Liver (tissue), 8 donors: ENCODE measurements at regions not wholly inside any gene's neighbourhood (a gene's known extent, or its start where the extent isn't known, plus 50 kb on each side); places are given as distances from the start of the nearest gene placed in this dataset.

Source experiments
- DNase-seq: peaks from one replicate; pipeline ENCODE4 v3.0.0-alpha.2; 2017; ENCODE audit warnings: low spot score
- H3K27ac ChIP-seq, 2 donors: one replicate each; pipeline ENCODE4 v1.7.0; 2013; ENCODE audit warnings: inconsistent platforms in 2 of 2, low read length in 2 of 2, control low read depth in 1 of 2, low read depth in 1 of 2, mild to moderate bottlenecking in 1 of 2
- H3K27me3 ChIP-seq, 4 donors: one replicate each; pipeline versions ENCODE4 v1.6.1 to v1.7.0; 2013; ENCODE audit warnings: low read length in 3 of 4, inconsistent platforms in 1 of 4, mild to moderate bottlenecking in 1 of 4, moderate library complexity in 1 of 4; ENCODE audit not compliant: control insufficient read depth in 4 of 4, insufficient read depth in 4 of 4
- H3K36me3 ChIP-seq, 4 donors: one replicate each; pipeline versions ENCODE4 v1.6.1 to v1.7.0; 2013; ENCODE audit warnings: low read length in 3 of 4, mild to moderate bottlenecking in 3 of 4, low read depth in 1 of 4, moderate library complexity in 1 of 4; ENCODE audit not compliant: control insufficient read depth in 4 of 4, insufficient read depth in 3 of 4
- H3K4me1 ChIP-seq, 4 donors: one replicate each; pipeline versions ENCODE4 v1.6.1 to v1.7.0; 2013; ENCODE audit warnings: low read length in 3 of 4, mild to moderate bottlenecking in 3 of 4, moderate library complexity in 1 of 4; ENCODE audit not compliant: control insufficient read depth in 4 of 4, insufficient read depth in 4 of 4
- H3K4me3 ChIP-seq, 3 donors: one replicate each; pipeline versions ENCODE4 v1.6.1 to v1.7.0; 2013; ENCODE audit warnings: low read length in 3 of 3, control low read depth in 1 of 3, low read depth in 1 of 3, mild to moderate bottlenecking in 1 of 3
- H3K9ac ChIP-seq, 2 donors: one replicate each; pipeline ENCODE4 v1.7.0; 2013; ENCODE audit warnings: low read length in 2 of 2, mild to moderate bottlenecking in 2 of 2, moderate library complexity in 2 of 2, control low read depth in 1 of 2, low read depth in 1 of 2
- H3K9me3 ChIP-seq, 4 donors: one replicate each; pipeline versions ENCODE4 v1.6.1 to v1.7.0; 2013; ENCODE audit warnings: low read length in 3 of 4; ENCODE audit not compliant: control insufficient read depth in 4 of 4
- ATF3 ChIP-seq: IDR thresholded peaks from 2 replicates; pipeline ENCODE4 v1.6.1; 2016; ENCODE audit warnings: antibody characterized with exemption
- CTCF ChIP-seq: fragments of 150-350 bp; IDR thresholded peaks from 2 replicates; pipeline ENCODE4 v1.5.1; 2017; ENCODE audit warnings: improper control_type of control experiment, low read depth, low read length; ENCODE audit not compliant: missing input control
- EGR1 ChIP-seq, 2 donors: IDR thresholded peaks; 2 replicates each; pipeline ENCODE4 v1.6.1; 2016 to 2018; ENCODE audit warnings: antibody characterized with exemption in 2 of 2, low read depth in 2 of 2
- FOXA1 ChIP-seq: IDR thresholded peaks from 2 replicates; pipeline ENCODE4 v1.6.1; 2016; ENCODE audit warnings: antibody characterized with exemption
- FOXA2 ChIP-seq: IDR thresholded peaks from 2 replicates; pipeline ENCODE4 v1.6.1; 2016; ENCODE audit warnings: antibody characterized with exemption
- HNF4G ChIP-seq: IDR thresholded peaks from 2 replicates; pipeline ENCODE4 v1.6.1; 2016; ENCODE audit warnings: antibody characterized with exemption
- JUND ChIP-seq, 2 donors: IDR thresholded peaks; 2 replicates each; pipeline ENCODE4 v1.6.1; 2016; ENCODE audit warnings: antibody characterized with exemption in 2 of 2
- NR2F2 ChIP-seq: IDR thresholded peaks from 2 replicates; pipeline ENCODE4 v1.6.1; 2016; ENCODE audit warnings: antibody characterized with exemption
- RAD21 ChIP-seq, 2 donors: IDR thresholded peaks; 2 replicates each; pipeline ENCODE4 v1.6.1; 2016; ENCODE audit warnings: antibody characterized with exemption in 2 of 2, mild to moderate bottlenecking in 2 of 2
- REST ChIP-seq: IDR thresholded peaks from 2 replicates; pipeline ENCODE4 v1.6.1; 2016; ENCODE audit warnings: antibody characterized with exemption, mild to moderate bottlenecking
- RXRA ChIP-seq, 2 donors: IDR thresholded peaks; 2 replicates each; pipeline ENCODE4 v1.6.1; 2017 to 2018; ENCODE audit warnings: antibody characterized with exemption in 2 of 2, mild to moderate bottlenecking in 1 of 2
- YY1 ChIP-seq: IDR thresholded peaks from 2 replicates; pipeline ENCODE4 v1.6.1; 2016; ENCODE audit warnings: antibody characterized with exemption, mild to moderate bottlenecking
- ZBTB33 ChIP-seq: IDR thresholded peaks from 2 replicates; pipeline ENCODE4 v1.6.1; 2016; ENCODE audit warnings: antibody characterized with exemption
- WGBS: extraction: QIAGEN DNeasy Blood & Tissue Kit; methylation state at CpG from one replicate; pipeline ENCODE4 v1.1.7; 2013; 5-methylcytosine and 5-hydroxymethylcytosine counted together
- donor health status: healthy.
- donor health status: healthy.
- donor health status: healthy.
- donor health status: healthy.
- donor health status: healthy.

- 68% methylated on average over 9 of the region's 9 CpGs for WGBS
- no peak for DNase-seq
- peaks cover 0 to 9% (median 0%) of the 10 kb centered on the region in 4 donors for H3K27me3 ChIP-seq
Observed at GRCh38 chr22:48503876-48504275, 1323.8 kb downstream of the BRD1 start.

GRCh38 chr22:48503035-48503625, 1324.5 kb downstream of the BRD1 start:
- no peak overlapping the region for H3K4me3 ChIP-seq
- TF ChIP-seq JUND (IDR thresholded peaks at IDR 0.05) (no peak), CTCF (no peak), YY1 (no peak), FOXA2 (no peak), RAD21 (IDR thresholded peaks at IDR 0.05) (no peak)
- no peak overlapping the region for H3K9ac ChIP-seq
- H3K4me1 ChIP-seq, result no peaks in the 10 kb centered on the region
- WGBS, result 59% methylated on average over 13 of the region's 13 CpGs
- H3K36me3 ChIP-seq, result no peaks in the 10 kb centered on the region
- H3K27ac ChIP-seq, result no peak overlapping the region
- no peak for DNase-seq
- H3K27me3 ChIP-seq, result peaks cover 0 to 9% (median 0%) of the 10 kb centered on the region in 4 donors
- H3K9me3 ChIP-seq, result no peaks in the 10 kb centered on the region

More at GRCh38 chr22:48503876-48504275, 1323.8 kb downstream of the BRD1 start:
- Histone ChIP-seq H3K4me3 (no peak overlapping the region), H3K4me1 (no peaks in the 10 kb centered on the region), H3K36me3 (no peaks in the 10 kb centered on the region), H3K27ac (no peak overlapping the region), H3K9ac (no peak overlapping the region), H3K9me3 (no peaks in the 10 kb centered on the region)
- TF ChIP-seq EGR1 (IDR thresholded peaks at IDR 0.05; ENCODE audit: low read depth in 2 of 2), result no peak
- no peak for TF ChIP-seq ATF3
- no peak for TF ChIP-seq NR2F2
- no peak for TF ChIP-seq RXRA (IDR thresholded peaks at IDR 0.05)
- no peak for TF ChIP-seq HNF4G
- no peak for TF ChIP-seq YY1
- no peak for TF ChIP-seq REST
- no peak for TF ChIP-seq ZBTB33
- no peak for TF ChIP-seq FOXA1
